NCI-H345 treated with DMSO at 0.1 percent for 48 hours (cell line): ENCODE measurements at regions not wholly inside any gene's neighbourhood (a gene's known extent, or its start where the extent isn't known, plus 50 kb on each side); places are given as distances from the start of the nearest gene placed in this dataset.

Source experiments
- DNase-seq: peaks from one replicate; lab custom pipeline; 2025; ENCODE audit not compliant: unreplicated experiment; lab: John Stamatoyannopoulos, UW

- no peak for DNase-seq
Observed at GRCh38 chr2:120526997-120527945, 181.3 kb downstream of the INHBB start.

GRCh38 chr2:120528051-120528692 is 182.2 kb downstream of the INHBB start:
- DNase-seq = no peak

GRCh38 chr2:120528693-120529076 is 182.7 kb downstream of the INHBB start:
- no peak for DNase-seq

DNA sequence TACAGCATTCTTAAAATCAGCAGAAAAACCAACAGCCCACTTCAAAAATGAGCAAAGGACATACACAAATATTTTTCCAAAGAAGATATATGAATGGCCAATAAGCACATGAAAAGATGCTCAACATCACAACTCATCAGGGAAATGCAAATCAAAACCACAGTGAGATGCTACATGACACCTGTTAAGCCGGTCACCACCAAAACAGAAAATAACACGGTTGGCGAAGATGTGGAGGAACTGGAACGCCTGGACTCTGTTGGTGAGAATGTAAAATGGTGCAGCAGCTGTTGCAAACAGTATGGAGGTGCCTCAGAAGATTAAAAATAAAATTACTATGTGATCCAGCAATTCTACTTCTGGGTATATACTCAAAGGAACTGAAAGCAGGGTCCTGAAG is 184.8 kb downstream of the INHBB start:
- no peak for DNase-seq

DNA sequence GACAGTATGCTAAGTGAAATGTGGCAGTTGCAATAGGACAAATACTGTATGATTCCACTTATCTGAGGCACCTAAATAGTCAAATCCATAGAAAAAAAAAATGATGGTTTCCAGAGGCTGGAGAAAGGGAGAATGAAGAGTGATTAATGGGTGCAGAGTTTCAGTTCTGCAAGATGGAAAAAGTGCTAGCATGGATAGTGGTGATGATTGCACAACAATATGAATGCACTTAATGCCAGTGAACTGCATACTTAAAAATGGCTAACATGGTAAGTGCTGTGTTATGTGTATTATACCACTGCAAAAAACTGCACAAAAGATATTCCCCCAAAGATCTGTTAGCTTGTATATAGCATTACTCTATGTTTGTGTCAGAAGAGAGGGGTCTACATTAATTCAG is 185.4 kb downstream of the INHBB start:
- no peak for DNase-seq

- DNase-seq = no peak
Observed at GRCh38 chr2:120531863-120532600, 186.1 kb downstream of the INHBB start.

- no peak for DNase-seq
Observed at GRCh38 chr2:120533625-120534024, 187.7 kb downstream of the INHBB start.

- DNase-seq = no peak
Observed at GRCh38 chr2:120534457-120534856, 188.5 kb downstream of the INHBB start.

- no peak for DNase-seq
Observed at GRCh38 chr2:120535081-120535480, 189.1 kb downstream of the INHBB start.

GRCh38 chr2:120536141-120536540 is 190.2 kb downstream of the INHBB start:
- no peak for DNase-seq

GRCh38 chr2:120538691-120539423 is 192.9 kb downstream of the INHBB start:
- DNase-seq = no peak

GRCh38 chr2:120539424-120539936 is 193.5 kb downstream of the INHBB start:
- no peak for DNase-seq

DNA sequence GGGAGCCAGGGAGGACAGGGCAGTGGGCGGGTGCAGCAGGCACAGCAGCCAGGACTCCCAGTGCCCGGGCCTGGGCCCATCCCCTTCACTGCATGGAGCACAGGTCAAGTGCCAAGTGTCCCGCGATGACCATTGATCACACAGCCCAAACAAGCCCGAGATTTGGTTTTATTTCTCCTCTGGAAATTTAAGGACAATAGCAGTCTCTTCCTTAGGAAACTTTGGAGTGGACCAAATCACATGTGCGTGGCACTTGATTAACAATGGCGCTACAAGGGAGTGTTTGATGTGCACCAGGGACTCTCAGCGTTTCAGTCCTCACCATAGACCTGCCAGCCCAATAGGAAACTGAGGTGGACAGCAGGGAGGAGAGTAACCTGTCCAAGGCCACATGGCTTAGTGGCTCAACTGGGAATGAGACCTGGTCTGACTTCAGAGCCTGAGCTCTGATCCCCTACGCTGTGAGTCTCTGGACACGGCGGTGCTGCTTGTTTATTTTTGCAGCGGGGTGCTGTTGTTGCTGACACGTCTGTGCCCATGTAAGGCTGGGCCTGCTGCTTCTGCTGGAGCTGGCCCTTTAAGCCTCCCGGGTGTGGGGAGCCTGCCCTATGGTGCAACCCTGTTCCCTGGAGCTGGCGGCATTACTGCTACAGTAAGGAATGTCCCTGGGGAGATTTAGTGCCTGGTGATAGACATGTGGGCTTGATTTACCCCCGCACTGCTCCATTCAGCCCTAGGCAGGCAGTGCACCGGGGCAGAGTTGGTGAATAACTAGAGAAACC is 194.2 kb downstream of the INHBB start:
- peak; percentile 17 for DNase-seq

GRCh38 chr2:120540719-120541552 is 194.7 kb upstream of the GLI2 start:
- DNase-seq = no peak

GRCh38 chr2:120541553-120541932 is 194.1 kb upstream of the GLI2 start:
- DNase-seq = no peak

- DNase-seq = no peak
Observed at GRCh38 chr2:120541972-120542670, 193.5 kb upstream of the GLI2 start.

- DNase-seq = no peak
Observed at GRCh38 chr2:120542911-120543527, 192.6 kb upstream of the GLI2 start.

DNA sequence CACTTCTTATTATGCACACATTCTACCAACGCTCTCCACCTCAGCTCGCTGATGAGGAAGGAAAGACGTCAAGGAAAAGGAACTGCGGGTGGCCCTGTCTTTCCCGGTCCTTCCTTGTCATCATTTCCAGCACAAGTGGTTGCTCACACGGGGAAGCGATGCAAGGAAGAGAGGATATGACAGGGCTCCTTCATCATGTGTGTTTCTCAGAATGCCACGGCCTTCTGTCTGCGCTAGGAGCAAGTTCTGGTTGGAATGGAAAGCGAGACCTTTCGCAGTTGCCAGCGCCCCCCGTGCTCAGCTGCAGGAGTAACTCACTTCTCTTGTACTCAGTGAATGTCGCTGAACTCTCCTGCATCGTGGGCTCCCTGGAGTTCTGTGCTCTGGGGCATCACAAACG is 191.8 kb upstream of the GLI2 start:
- DNase-seq = no peak
